GM18858 (cell line): ENCODE measurements at regions not wholly inside any gene's neighbourhood (a gene's known extent, or its start where the extent isn't known, plus 50 kb on each side); places are given as distances from the start of the nearest gene placed in this dataset.
A peak's percentile ranks its signal among the peaks of the same experiment; 100 is the strongest.
"Not testable (repeated sequence)": the region's sequence is repeated elsewhere in the genome, so short reads cannot be mapped to it uniquely, and the experiment has no call there.

Experiments used
- ATAC-seq: cut with Tn5 transposase; IDR thresholded peaks from one replicate; pipeline ENCODE4 v1.9.1; 2021; ENCODE audit not compliant: unreplicated experiment

DNA sequence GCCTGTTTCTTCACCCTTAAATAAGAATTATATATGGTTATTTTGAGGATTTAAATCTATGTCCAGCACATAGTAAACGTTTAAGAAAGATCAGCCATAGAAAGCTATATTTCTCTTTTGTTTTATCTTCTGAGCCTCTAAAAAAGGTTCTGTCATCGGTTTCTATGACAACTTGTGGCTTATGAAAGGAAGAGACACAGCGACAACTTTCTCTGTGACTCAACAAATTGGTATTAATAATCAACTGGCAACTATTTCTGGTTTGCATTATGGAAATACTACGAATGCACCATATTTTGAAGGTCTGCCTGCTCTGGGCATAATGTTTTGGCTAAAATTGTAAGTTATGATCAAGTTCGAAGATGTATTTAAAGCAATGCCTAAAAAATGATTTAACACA is 751.0 kb downstream of the CD109 start:
- ATAC-seq: peak; percentile 86

DNA sequence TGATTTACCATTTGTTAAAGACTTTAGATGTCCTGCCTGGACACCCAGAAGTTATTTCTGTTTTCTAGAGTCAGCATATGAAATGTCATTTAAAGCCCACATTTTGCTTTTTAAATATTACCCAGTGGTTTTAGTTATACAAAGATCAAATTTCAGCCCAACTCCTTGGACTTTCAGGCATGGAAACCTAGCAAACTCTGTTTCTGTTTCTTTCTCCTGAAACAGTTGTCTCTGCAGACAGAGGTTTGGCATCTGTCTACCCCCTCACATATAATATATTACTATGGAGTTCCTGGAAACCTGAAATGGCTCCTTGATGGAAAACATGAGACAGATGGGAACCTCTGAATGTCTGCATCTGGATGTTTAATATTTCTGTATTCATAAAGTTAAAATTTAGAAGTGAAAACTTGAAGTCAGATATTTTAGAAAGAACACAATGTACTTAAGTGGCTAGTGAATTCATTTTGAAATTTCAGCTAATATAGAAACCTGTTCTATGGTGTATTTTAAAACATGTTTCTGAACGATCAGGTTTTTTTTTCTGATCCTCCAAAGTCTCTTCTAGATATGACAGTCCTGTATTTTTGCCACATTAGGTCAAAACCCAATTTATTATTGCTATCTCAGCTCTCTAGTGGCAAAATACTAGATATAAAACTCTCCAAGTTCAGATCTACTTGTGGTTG is 743.3 kb downstream of the CD109 start:
- ATAC-seq: no peak

DNA sequence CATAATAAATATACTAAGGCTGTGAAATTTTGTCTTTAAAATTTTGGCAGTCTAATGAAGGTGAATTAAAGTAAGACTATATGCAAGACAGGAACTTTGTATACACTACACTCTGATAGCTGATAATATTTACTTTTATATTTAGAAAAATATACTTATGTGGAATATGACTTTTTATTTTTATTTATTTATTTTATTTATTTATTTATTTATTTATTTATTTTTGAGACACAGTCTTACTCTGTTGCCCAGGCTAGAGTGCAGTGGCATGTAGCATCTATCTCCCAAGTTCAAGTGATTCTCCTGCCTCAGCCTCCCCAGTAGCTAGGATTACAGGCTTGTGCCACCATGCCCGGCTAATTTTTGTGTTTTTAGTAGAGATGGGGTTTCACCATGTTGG is 742.4 kb downstream of the CD109 start:
- ATAC-seq: not testable (repeated sequence)

DNA sequence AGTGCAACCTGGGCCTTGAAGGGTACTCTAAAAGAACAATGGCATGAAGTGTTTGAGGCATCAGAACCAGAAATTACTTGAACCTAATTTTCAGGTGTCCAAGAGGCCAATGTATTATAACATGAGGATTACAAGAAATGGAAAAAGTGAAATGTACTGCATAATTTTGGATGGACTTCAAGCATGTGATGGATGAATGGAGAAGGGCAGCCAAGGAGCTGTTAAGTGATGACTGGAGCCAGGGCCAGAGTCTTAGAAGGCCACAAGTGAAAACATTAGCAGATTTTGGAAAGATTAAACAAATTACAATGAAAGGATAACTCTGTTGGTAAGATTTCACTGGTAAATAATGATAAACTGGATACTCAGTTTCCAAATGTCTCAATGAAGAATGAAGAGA is 738.2 kb downstream of the CD109 start:
- no peak for ATAC-seq

DNA sequence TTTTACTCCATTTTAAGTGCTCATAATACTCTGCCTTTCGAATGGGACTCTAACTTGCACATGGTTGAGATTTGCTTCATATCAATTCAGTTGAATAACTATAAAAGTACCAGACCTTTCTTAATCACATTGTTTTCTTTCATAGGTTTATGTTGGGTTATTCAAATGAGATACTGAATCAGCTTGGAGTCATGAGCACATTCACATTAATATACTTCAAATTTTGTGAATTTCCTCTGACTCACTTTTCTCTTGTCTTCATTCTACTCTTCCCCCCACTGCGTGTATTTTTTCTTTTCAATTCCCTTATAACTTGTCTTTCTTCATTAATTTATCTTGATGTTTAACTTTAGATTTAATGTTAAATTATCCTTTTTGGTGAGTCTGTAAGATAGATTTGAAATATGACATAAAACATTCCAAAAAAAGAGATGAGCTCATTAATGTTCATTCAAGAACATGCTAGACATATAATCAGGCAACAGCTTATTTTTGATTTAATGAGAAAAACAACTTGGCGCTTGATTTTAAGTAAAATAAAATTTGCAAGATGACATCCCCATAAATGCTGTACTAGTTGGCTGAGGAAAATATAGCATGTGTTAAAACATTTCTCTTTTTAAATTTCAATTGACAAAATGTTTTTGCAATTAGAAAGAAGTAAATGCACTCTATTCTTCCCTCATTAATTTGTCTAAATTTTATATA is 736.0 kb downstream of the CD109 start:
- no peak for ATAC-seq

DNA sequence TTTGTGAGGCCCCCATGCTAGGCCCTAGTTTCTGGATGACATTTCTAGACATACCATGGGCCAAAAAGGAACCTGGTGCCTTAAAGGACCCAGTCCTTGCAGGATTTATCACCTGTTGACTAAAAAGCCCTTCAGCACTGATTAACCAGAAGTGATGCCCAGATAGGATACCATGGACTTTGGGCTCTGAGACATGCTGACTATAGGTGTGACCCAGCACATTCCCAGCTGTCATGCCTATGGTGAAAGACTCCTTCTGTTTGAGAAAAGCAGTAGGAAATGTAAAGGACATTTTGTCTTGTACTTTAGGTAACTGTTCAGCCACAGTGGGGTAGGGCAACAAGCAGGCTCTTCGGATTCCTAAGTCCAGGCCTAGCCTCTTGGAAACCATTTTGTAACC is 724.2 kb downstream of the CD109 start:
- no peak for ATAC-seq

DNA sequence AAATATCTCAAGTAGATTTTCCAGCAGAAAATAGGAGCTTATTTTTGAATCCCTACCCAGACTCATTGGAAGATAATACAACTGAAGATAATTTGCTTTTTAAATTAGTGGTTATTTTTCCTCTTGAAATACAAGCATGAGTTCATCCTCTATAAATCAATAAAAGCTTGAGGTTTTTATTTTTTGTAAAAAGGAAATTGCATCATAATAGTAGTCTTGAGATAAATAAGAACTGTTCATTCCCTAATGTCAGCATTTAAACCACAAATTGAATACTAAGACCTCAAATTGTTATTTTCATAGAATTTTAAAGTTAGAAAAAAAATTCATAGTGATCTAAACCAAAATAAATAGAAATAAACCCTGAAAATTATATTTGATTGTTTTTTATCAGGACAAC is 719.1 kb downstream of the CD109 start:
- no peak for ATAC-seq

DNA sequence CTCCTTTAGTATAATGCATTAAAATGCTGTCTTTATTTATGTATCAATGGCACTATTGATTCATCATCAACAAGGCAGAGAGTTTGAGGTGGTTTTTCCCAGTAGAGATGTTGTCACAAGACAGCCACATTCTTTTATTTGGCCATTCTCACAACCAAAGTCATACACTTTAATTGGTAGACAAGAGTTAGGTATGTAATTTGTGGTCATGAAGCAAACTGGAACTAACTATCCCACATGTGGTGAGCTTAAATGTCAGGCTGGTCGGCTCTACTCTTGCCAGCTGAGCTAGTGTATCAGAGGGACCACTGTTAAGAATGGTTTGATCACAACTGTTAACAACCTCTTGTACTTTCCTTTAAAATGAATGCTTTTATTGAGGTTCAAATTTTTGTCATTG is 714.6 kb downstream of the CD109 start:
- no peak for ATAC-seq

DNA sequence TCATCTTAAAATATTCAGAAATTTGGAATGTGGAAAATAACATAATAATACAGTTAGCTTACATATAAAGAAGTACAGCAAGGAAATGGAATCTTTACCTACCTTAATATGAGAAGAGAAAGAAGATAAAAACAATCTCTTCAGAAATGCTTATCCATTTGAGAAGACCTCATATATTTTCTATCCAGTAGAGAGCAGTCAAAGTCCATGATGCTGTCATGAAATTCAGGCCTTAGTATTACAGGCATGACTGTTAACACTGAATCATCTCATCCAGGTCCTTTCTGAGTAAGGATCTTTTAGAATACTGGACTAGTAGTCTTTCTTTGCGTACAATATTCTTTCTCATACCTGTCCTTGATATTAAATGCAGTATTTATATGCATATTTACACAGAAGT is 713.4 kb downstream of the CD109 start:
- peak; percentile 86 for ATAC-seq

DNA sequence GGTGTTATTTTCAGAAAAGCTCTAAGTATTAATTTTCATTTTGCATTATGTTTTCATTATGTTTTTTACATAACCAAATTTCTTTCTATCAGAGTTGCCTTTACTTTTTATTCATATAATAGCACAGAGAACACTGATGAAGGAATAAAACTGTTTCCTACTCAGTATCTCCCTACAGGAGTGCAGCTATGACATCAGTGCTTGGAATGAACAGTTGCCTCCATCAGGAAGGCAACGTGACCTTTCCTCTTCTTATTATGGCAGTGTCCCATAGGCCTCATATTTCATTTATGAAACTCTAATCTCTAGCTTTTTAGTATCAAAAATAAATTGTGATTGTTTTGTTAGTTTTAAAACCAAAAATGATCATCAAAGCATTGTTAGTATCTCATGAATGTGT is 712.8 kb downstream of the CD109 start:
- ATAC-seq: no peak

DNA sequence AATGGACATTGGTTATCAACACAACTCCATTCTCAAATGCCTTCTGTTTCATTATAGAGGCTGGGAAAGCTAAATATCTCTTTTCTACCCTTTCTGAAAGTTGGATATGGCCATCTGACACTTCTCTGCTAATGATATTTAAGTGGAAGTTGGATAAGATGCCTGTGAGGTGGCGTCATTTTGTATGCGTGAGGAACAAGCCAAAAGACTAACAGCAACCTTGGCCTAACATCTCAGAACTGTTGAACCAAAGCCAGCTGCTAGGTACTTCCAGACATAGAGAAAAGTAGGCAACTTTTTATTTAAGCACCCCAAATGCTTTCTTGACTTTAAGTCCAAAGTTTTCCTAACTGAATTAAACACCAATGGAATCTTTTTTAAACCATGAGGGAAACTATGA is 708.4 kb downstream of the CD109 start:
- ATAC-seq: no peak

DNA sequence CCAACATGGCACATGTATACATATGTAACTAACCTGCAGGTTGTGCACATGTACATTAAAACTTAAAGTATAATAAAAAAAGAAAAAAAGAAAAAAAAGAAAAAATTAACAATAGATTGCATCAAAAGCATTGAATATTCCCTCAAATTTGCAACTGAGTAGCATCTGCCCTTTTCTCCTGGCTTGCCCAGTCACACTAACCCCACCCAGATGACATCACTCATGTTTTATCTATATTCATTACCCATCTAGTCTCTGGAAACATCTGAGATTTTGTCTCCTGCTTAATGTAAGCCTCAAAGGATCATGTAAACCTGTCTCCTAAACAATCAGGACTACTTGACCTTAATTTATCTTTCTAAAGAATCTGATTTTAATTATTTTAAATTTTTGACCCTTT is 706.8 kb downstream of the CD109 start:
- ATAC-seq: no peak

DNA sequence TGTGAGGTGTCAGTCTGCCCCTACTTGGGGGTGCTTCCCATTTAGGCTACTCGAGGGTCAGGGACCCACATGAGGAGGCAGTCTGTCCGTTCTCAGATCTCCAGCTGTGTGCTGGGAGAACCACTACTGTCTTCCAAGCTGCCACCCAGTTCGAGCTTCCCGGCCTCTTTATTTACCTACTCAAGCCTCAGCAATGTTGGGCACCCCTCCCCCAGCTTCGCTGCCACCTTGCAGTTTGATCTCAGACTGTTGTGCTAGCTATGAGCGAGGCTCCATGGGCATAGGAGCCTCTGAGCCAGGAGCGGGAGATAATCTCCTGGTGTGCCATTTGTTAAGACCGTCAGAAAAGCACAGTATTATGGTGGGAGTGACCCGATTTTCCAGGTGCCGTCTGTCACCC is 682.4 kb downstream of the CD109 start:
- ATAC-seq: not testable (repeated sequence)

DNA sequence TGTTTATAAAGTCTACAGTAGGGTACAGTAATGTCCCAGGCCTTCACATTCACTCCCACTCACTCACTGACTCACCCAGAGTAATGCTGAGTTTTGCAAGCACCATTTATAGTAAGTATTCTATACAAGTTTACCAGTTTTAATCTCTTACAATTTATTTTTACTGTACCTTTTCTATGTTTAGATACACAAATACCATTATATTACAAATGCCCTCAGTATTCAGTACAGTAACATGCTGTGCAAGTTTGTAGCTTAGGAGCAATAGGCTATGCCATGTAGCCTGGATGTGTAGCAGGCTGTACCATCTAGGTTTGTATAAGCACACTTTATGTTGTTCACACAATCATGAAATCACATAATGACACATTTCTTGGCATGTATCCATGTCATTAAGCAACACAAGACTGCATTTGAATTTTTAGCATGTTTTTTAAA is 673.6 kb downstream of the CD109 start:
- ATAC-seq: no peak

DNA sequence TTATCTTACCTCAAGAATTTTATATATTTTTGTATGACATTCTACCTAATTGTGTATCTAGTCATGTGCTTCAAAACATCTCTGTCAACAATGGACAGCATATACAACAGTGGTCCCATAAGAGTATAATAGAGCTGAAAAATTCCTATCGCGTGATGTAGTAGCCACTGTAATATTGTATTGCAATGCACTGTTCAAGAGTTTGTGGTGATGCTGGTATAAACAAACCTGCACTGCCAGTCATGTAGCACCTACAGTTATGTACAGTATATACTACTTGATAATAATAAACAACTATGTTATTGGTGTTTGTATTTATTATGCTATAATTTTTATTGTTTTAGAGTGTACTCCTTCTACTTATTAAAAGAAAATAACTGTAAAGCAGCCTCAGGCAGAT is 672.7 kb downstream of the CD109 start:
- ATAC-seq: no peak

DNA sequence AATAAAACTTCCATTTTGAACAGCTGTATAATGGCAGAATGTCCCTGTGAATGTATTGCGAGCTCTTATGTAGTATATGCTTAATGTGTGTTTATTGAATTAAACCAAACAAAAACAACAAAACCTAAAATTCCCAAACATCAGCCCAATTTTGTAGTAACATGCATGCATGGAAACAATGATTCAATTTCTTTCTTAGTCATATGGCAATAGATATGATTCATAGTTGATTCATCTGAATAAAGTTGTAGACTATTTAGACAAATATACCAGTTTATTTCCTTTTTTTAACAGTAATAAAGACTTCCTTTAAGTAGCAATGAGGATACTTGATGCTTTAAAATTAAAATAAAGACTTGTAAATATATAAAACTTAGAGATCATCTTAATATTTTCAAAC is 670.6 kb downstream of the CD109 start:
- ATAC-seq: no peak

DNA sequence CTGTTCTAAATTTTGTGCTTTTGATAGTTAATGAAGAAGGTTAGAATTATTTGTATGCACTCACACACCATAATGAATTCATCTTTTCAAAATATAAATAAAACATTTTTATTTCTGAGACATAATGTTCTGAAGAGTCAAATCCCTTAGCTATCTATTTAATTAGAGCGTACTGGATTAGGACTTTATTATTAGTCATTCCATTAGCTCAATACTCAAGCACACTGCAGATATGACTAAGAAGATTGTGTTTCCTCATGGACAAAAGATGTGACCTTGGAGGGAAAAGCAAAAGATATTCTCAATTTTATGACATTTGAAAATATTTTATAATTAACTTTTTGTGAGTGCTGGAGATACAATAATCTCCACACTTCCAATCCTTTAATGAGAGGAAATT is 666.4 kb downstream of the CD109 start:
- no peak for ATAC-seq

DNA sequence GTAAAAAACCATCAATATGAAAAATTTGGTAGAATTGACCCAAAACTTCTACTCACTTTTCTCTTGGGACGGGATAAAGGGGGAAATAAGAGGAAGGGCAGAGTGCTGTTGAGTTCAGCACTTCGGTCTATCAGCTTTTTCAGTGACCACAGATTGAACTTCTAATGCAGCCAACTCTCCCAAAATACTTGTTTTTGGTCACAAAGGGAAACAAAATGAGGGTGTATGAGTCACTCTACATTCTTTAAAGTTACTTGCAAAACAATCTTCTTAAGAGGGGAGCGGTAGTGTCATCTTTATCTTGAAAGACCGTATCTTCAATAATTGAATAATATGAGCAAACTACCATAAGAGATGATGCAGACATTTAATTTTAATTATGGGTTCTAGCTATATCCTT is 661.3 kb downstream of the CD109 start:
- ATAC-seq: no peak

DNA sequence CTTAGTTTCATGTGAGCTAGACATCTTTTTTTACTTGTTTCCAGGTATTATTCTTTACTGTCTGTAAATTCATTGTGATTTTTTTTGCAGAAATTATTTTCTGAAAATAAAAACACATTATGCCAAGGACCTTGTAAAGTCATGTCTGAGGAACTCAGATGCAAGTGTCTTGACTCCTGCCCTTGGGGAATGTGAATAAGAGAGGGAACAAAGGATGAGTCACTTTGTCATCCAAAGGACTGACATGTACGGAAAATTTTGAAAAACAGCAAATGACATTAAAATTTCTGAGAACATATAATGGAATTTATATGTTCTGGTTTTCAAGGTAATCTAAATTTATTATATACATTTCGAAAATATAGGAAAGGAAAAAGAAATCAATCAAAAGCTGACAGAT is 660.4 kb downstream of the CD109 start:
- ATAC-seq: no peak

DNA sequence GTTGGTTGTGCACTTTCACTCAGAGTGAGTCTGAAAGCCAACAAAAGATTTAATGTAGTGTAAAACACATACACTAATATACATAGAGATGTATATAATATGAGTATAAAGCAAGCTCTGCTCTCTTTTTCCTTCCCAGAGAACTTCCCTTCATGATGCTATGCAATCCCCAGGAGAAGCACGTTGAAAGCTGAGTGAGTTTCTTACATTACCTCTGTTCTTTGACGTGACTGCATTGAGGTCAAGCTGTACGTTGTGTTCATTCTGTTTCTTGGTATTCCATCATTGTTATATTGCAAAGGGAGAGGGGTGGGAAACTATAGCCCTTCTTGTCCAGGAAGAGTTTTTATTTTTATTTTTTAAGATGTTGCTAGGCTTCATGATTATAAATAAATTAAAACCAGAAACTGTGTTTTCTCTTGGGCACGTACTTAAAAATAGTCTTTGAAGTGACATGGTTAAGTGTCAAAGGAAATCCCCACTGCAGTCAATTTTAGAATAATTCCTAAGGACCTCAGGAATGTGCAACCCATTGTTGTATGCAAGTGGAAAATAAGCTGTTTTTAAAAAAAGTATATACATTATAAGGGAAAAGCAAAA is 651.0 kb downstream of the CD109 start:
- no peak for ATAC-seq

DNA sequence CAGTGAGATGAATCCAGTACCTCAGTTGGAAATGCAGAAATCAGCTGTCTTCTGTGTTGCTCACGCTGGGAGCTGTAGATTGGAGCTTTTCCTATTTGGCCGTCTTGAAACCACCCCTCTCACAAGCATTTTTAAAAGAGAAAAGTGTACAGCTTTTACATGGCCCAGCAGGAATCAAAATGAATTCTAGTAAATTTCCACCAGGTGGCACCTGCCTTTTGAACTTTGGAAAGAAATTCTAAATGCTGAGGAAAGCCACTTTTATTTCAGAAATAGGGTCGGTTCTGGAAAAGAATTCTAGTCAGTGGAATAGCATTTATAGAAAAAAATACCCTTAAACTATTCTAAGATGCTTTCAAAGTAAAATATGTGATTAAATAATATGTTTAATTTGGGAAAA is 647.8 kb downstream of the CD109 start:
- no peak for ATAC-seq

DNA sequence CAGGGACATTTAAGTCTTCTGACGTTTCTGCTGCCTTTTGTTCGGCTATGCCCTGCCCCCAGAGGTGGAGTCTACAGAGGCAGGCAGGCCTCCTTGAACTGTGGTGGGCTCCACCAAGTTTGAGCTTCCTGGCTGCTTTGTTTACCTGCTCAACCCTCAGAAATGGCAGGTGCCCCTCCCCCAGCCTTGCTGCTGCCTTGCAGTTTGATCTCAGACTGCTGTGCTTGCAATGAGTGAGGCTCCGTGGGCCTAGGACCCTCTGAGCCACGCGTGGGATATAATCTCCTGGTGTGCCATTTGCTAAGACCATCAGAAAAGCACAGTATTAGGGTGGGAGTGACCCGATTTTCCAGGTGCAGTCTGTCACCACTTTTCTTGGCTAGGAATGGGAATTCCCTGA is 647.3 kb downstream of the CD109 start:
- not testable (repeated sequence) for ATAC-seq
